OCI-LY1 (cell line): ENCODE measurements at regions not wholly inside any gene's neighbourhood (a gene's known extent, or its start where the extent isn't known, plus 50 kb on each side); places are given as distances from the start of the nearest gene placed in this dataset.

ENCODE experiments used
- EZH2 ChIP-seq: fragments of 200-600 bp; sonication (generic), shearing (Covaris generic); IDR thresholded peaks from 2 replicates; pipeline ENCODE4 v1.8.0; 2017; ENCODE audit warnings: borderline replicate concordance, mixed run types, mild to moderate bottlenecking, antibody characterized with exemption, low read length, moderate library complexity, mixed read lengths
- TF ChIP-seq, protein P1 (sequence below): fragments of 200-600 bp; sonication (generic), shearing (Covaris generic); IDR thresholded peaks from 2 replicates; pipeline ENCODE4 v1.5.1; 2017; ENCODE audit warnings: mild to moderate bottlenecking, antibody characterized with exemption, low read length, moderate library complexity, mixed read lengths

DNA sequence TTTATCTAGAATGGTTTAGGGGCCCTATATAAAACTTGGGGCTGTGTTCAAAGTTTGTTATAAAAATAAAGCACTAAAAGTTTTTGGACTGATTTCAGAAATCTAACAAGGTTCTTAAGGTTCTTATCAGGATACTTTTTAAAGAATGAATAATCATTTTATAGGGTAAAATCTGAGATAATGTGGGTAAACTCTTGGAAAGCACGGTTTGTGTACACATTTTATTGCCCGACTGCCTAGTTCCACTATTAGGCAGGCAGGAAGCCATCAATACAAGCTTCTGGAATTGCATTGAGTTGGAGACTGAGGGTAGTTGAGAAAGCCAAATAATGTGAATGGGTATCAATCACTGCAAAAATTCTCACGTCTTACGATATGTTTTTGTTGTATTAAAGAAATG, 331.0 kb upstream of the PITX2 start:
- TF ChIP-seq, protein P1, sequence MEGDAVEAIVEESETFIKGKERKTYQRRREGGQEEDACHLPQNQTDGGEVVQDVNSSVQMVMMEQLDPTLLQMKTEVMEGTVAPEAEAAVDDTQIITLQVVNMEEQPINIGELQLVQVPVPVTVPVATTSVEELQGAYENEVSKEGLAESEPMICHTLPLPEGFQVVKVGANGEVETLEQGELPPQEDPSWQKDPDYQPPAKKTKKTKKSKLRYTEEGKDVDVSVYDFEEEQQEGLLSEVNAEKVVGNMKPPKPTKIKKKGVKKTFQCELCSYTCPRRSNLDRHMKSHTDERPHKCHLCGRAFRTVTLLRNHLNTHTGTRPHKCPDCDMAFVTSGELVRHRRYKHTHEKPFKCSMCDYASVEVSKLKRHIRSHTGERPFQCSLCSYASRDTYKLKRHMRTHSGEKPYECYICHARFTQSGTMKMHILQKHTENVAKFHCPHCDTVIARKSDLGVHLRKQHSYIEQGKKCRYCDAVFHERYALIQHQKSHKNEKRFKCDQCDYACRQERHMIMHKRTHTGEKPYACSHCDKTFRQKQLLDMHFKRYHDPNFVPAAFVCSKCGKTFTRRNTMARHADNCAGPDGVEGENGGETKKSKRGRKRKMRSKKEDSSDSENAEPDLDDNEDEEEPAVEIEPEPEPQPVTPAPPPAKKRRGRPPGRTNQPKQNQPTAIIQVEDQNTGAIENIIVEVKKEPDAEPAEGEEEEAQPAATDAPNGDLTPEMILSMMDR, result no peak
- TF ChIP-seq EZH2, result no peak
